GM23338 (cell line): ENCODE measurements at regions not wholly inside any gene's neighbourhood (a gene's known extent, or its start where the extent isn't known, plus 50 kb on each side); places are given as distances from the start of the nearest gene placed in this dataset.

Experiments used
- ATAC-seq: fragments of 200-7000 bp; cut with Tn5 transposase; 3 replicates; pipeline ENCODE4 v1.9.1; 2020
- DNase-seq: peaks from one replicate; pipeline ENCODE4 v3.0.0-alpha.2; 2015; ENCODE audit warnings: low spot score
- H2AFZ ChIP-seq: fragments of 200-600 bp; sonication (generic); 2 replicates; pipeline ENCODE4 v1.8.0; 2016; ENCODE audit warnings: antibody characterized with exemption, mild to moderate bottlenecking, moderate library complexity
- H3F3A ChIP-seq: fragments of 200-600 bp; sonication (generic); replicated peaks from 2 replicates; pipeline ENCODE4 v1.8.0; 2017; ENCODE audit warnings: antibody characterized with exemption, mixed run types, low read depth
- H3K27ac ChIP-seq: fragments of 200-600 bp; sonication (generic); 2 replicates; pipeline ENCODE4 v1.6.1; 2016; ENCODE audit warnings: low read depth
- H3K27me3 ChIP-seq: fragments of 200-600 bp; sonication (generic); 2 replicates; pipeline ENCODE4 v1.8.0; 2016; ENCODE audit warnings: mild to moderate bottlenecking, mixed run types, moderate library complexity; ENCODE audit not compliant: insufficient read depth
- H3K36me3 ChIP-seq: fragments of 200-600 bp; sonication (generic); 2 replicates; pipeline ENCODE4 v1.8.0; 2016; ENCODE audit warnings: mild to moderate bottlenecking; ENCODE audit not compliant: insufficient read depth
- H3K4me1 ChIP-seq: fragments of 200-600 bp; sonication (generic); 2 replicates; pipeline ENCODE4 v1.8.0; 2016; ENCODE audit warnings: mild to moderate bottlenecking, moderate library complexity; ENCODE audit not compliant: insufficient read depth
- H3K4me2 ChIP-seq: fragments of 200-600 bp; sonication (generic); 2 replicates; pipeline ENCODE4 v1.7.1; 2017; ENCODE audit warnings: mixed run types
- H3K4me3 ChIP-seq: fragments of 200-600 bp; sonication (generic); 2 replicates; pipeline ENCODE4 v1.6.1; 2016; ENCODE audit warnings: mixed run types
- H3K79me2 ChIP-seq: fragments of 200-600 bp; sonication (generic); replicated peaks from 2 replicates; pipeline ENCODE4 v1.8.0; 2017; ENCODE audit warnings: mild to moderate bottlenecking; ENCODE audit not compliant: insufficient read depth
- H3K9me2 ChIP-seq: fragments of 200-600 bp; sonication (generic); 2 replicates; pipeline ENCODE4 v1.8.0; 2017; ENCODE audit not compliant: insufficient read depth
- H4K20me1 ChIP-seq: fragments of 200-600 bp; sonication (generic); replicated peaks from 2 replicates; pipeline ENCODE4 v1.8.0; 2017; ENCODE audit warnings: mild to moderate bottlenecking; ENCODE audit not compliant: insufficient read depth
- H3K27ac Mint-ChIP-seq: 2 replicates; pipeline ENCODE4 v1.8.0; 2020; ENCODE audit warnings: inconsistent platforms, mild to moderate bottlenecking, moderate library complexity, mixed read lengths
- H3K27me3 Mint-ChIP-seq: 3 replicates; pipeline ENCODE4 v1.8.0; 2022; ENCODE audit warnings: low read depth, mild to moderate bottlenecking, moderate library complexity, mixed read lengths, inconsistent platforms; ENCODE audit not compliant: insufficient read depth, poor library complexity
- H3K36me3 Mint-ChIP-seq: 3 replicates; pipeline ENCODE4 v1.8.0; 2021; ENCODE audit warnings: low read depth, mild to moderate bottlenecking, inconsistent platforms, moderate library complexity, mixed read lengths
- H3K4me1 Mint-ChIP-seq: 3 replicates; pipeline ENCODE4 v1.8.0; 2020; ENCODE audit warnings: mild to moderate bottlenecking, inconsistent platforms, mixed read lengths
- H3K4me3 Mint-ChIP-seq: 3 replicates; pipeline ENCODE4 v1.8.0; 2021; ENCODE audit warnings: moderate library complexity, mild to moderate bottlenecking, inconsistent platforms, mixed read lengths
- H3K9me3 Mint-ChIP-seq: 3 replicates; pipeline ENCODE4 v1.8.0; 2020; ENCODE audit warnings: moderate library complexity, mild to moderate bottlenecking, inconsistent platforms, mixed read lengths
- CREB1 ChIP-seq: fragments of 250-450 bp; sonication (Bioruptor Pico); IDR thresholded peaks from 2 replicates; pipeline ENCODE4 v1.5.0; 2020; ENCODE audit warnings: low read depth, mild to moderate bottlenecking, moderate library complexity
- CTCF ChIP-seq, 2 experiments: fragments of 200-600 bp in 1 of 2; sonication (generic) in 1 of 2; conservative IDR thresholded peaks; 2 replicates each; pipeline versions ENCODE4 v1.5.1 to v1.6.1; 2016 to 2017; ENCODE audit warnings: antibody characterized with exemption in 2 of 2, low read depth in 2 of 2, mild to moderate bottlenecking in 2 of 2, moderate library complexity in 1 of 2
- ETS1 ChIP-seq: IDR thresholded peaks from 2 replicates; pipeline ENCODE4 v1.6.1; 2016; ENCODE audit warnings: antibody characterized with exemption
- EZH2 ChIP-seq: fragments of 200-600 bp; sonication (generic); IDR thresholded peaks from one replicate; pipeline ENCODE4 v1.8.0; 2017; ENCODE audit warnings: antibody characterized with exemption, mild to moderate bottlenecking, low read depth; ENCODE audit not compliant: unreplicated experiment
- EZH2phosphoT487 ChIP-seq: fragments of 200-600 bp; sonication (generic); IDR thresholded peaks from one replicate; pipeline ENCODE4 v1.8.1; 2018; ENCODE audit warnings: antibody characterized with exemption; ENCODE audit not compliant: unreplicated experiment
- JUNB ChIP-seq: IDR thresholded peaks from one replicate; pipeline ENCODE4 v1.6.1; 2016; ENCODE audit warnings: antibody characterized with exemption; ENCODE audit not compliant: unreplicated experiment
- NANOG ChIP-seq: IDR thresholded peaks from 2 replicates; pipeline ENCODE4 v1.6.1; 2016; ENCODE audit warnings: antibody characterized with exemption, borderline replicate concordance
- POLR2AphosphoS5 ChIP-seq: IDR thresholded peaks from 2 replicates; pipeline ENCODE4 v1.6.1; 2016; ENCODE audit warnings: antibody characterized with exemption, low read depth
- REST ChIP-seq: IDR thresholded peaks from one replicate; pipeline ENCODE4 v1.6.1; 2018; ENCODE audit warnings: antibody characterized with exemption; ENCODE audit not compliant: unreplicated experiment
- STAT1 ChIP-seq: IDR thresholded peaks from one replicate; pipeline ENCODE4 v1.6.1; 2016; ENCODE audit warnings: antibody characterized with exemption; ENCODE audit not compliant: unreplicated experiment
- ZNF114 ChIP-seq: fragments of 250-450 bp; sonication (Bioruptor Pico); IDR thresholded peaks from 2 replicates; pipeline ENCODE4 v1.5.0; 2020; ENCODE audit warnings: mild to moderate bottlenecking, moderate library complexity
- ZNF331 ChIP-seq: fragments of 250-450 bp; sonication (Bioruptor Pico); IDR thresholded peaks from 2 replicates; pipeline ENCODE4 v1.5.0; 2020; ENCODE audit warnings: low read depth, mild to moderate bottlenecking, moderate library complexity
- TF ChIP-seq, protein P1 (sequence below): fragments of 250-450 bp; sonication (Bioruptor Pico); IDR thresholded peaks from 2 replicates; pipeline ENCODE4 v1.5.0; 2020; ENCODE audit warnings: mild to moderate bottlenecking, moderate library complexity

GRCh38 chr21:35943752-35944151 is 116.6 kb downstream of the SETD4 start:
- no peak overlapping the region for H2AFZ ChIP-seq
- no peaks in the 10 kb centered on the region for H4K20me1 ChIP-seq
- TF ChIP-seq CTCF (conservative IDR thresholded peaks at IDR 0.05; ENCODE audit: low read depth in 2 of 2), result no peak
- no peak for TF ChIP-seq STAT1
- no peak for TF ChIP-seq ZNF331 (CRISPR knock-in tag)
- no peak for TF ChIP-seq EZH2
- TF ChIP-seq ZNF114, result no peak
- TF ChIP-seq REST, result no peak
- no peak for TF ChIP-seq NANOG
- no peak for TF ChIP-seq JUNB
- TF ChIP-seq CREB1 (CRISPR knock-in tag), result no peak
- TF ChIP-seq, protein P1, sequence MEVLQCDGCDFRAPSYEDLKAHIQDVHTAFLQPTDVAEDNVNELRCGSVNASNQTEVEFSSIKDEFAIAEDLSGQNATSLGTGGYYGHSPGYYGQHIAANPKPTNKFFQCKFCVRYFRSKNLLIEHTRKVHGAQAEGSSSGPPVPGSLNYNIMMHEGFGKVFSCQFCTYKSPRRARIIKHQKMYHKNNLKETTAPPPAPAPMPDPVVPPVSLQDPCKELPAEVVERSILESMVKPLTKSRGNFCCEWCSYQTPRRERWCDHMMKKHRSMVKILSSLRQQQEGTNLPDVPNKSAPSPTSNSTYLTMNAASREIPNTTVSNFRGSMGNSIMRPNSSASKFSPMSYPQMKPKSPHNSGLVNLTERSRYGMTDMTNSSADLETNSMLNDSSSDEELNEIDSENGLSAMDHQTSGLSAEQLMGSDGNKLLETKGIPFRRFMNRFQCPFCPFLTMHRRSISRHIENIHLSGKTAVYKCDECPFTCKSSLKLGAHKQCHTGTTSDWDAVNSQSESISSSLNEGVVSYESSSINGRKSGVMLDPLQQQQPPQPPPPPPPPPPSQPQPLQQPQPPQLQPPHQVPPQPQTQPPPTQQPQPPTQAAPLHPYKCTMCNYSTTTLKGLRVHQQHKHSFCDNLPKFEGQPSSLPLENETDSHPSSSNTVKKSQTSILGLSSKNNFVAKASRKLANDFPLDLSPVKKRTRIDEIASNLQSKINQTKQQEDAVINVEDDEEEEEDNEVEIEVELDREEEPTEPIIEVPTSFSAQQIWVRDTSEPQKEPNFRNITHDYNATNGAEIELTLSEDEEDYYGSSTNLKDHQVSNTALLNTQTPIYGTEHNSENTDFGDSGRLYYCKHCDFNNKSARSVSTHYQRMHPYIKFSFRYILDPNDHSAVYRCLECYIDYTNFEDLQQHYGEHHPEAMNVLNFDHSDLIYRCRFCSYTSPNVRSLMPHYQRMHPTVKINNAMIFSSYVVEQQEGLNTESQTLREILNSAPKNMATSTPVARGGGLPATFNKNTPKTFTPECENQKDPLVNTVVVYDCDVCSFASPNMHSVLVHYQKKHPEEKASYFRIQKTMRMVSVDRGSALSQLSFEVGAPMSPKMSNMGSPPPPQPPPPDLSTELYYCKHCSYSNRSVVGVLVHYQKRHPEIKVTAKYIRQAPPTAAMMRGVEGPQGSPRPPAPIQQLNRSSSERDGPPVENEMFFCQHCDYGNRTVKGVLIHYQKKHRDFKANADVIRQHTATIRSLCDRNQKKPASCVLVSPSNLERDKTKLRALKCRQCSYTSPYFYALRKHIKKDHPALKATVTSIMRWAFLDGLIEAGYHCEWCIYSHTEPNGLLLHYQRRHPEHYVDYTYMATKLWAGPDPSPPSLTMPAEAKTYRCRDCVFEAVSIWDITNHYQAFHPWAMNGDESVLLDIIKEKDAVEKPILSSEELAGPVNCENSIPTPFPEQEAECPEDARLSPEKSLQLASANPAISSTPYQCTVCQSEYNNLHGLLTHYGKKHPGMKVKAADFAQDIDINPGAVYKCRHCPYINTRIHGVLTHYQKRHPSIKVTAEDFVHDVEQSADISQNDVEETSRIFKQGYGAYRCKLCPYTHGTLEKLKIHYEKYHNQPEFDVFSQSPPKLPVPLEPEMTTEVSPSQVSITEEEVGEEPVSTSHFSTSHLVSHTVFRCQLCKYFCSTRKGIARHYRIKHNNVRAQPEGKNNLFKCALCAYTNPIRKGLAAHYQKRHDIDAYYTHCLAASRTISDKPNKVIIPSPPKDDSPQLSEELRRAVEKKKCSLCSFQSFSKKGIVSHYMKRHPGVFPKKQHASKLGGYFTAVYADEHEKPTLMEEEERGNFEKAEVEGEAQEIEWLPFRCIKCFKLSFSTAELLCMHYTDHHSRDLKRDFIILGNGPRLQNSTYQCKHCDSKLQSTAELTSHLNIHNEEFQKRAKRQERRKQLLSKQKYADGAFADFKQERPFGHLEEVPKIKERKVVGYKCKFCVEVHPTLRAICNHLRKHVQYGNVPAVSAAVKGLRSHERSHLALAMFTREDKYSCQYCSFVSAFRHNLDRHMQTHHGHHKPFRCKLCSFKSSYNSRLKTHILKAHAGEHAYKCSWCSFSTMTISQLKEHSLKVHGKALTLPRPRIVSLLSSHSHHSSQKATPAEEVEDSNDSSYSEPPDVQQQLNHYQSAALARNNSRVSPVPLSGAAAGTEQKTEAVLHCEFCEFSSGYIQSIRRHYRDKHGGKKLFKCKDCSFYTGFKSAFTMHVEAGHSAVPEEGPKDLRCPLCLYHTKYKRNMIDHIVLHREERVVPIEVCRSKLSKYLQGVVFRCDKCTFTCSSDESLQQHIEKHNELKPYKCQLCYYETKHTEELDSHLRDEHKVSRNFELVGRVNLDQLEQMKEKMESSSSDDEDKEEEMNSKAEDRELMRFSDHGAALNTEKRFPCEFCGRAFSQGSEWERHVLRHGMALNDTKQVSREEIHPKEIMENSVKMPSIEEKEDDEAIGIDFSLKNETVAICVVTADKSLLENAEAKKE (CRISPR knock-in tag), result no peak
- no peak for TF ChIP-seq POLR2AphosphoS5
- TF ChIP-seq EZH2phosphoT487, result no peak
- no peak for TF ChIP-seq ETS1
- Mint-ChIP-seq H3K4me3 (no peak overlapping the region), H3K36me3 (no peaks in the 10 kb centered on the region), H3K27ac (no peak overlapping the region), H3K4me1 (peaks cover 2% of the 10 kb centered on the region; the same call in 2 of the 3 replicates), H3K9me3 (no peaks in the 10 kb centered on the region; the same call in 2 of the 3 replicates), H3K27me3 (no peaks in the 10 kb centered on the region)
- no peaks in the 10 kb centered on the region for H3K27me3 ChIP-seq
- no peaks in the 10 kb centered on the region for H3F3A ChIP-seq
- no peaks in the 10 kb centered on the region for H3K9me2 ChIP-seq
- no peak for DNase-seq
- no peaks in the 10 kb centered on the region for H3K4me1 ChIP-seq
- no peak overlapping the region for H3K4me2 ChIP-seq
- no peaks in the 10 kb centered on the region for H3K36me3 ChIP-seq
- ATAC-seq, result no peak
- H3K27ac ChIP-seq, result no peak overlapping the region
- H3K79me2 ChIP-seq, result no peaks in the 10 kb centered on the region
- H3K4me3 ChIP-seq, result no peak overlapping the region
